Transverse colon (tissue), 4 donors: ENCODE measurements at regions not wholly inside any gene's neighbourhood (a gene's known extent, or its start where the extent isn't known, plus 50 kb on each side); places are given as distances from the start of the nearest gene placed in this dataset.

ENCODE experiments used
- CTCF ChIP-seq, 5 experiments: fragments of 200-600 bp in 3 of 5; fragments of 450-650 bp in 2 of 5; sonication (generic) in 3 of 5; IDR thresholded peaks; 1 replicate in 2 of 5; 2 replicates in 3 of 5; pipeline ENCODE4 v1.5.1; 2016 to 2017; ENCODE audit warnings: antibody characterized with exemption in 5 of 5, inconsistent platforms in 3 of 5, mild to moderate bottlenecking in 2 of 5, moderate library complexity in 1 of 5
- POLR2AphosphoS5 ChIP-seq, 3 donors: sonication (generic); formaldehyde crosslinking; IDR thresholded peaks; one replicate each; pipeline ENCODE4 v1.6.1; 2016; ENCODE audit warnings: antibody characterized with exemption in 3 of 3

GRCh38 chr2:163808406-163808805 is 72.6 kb upstream of the FIGN start:
- TF ChIP-seq POLR2AphosphoS5 (IDR thresholded peaks at IDR 0.05) (no peak), CTCF (IDR thresholded peaks at IDR 0.05) (no peak)
